ENCODE measurements at regions not wholly inside any gene's neighbourhood (a gene's known extent, or its start where the extent isn't known, plus 50 kb on each side); places are given as distances from the start of the nearest gene placed in this dataset.

- no peak overlapping the region for H3K4me3 ChIP-seq (ENCODE audit: low read depth, low read length)
- H3K4me1 ChIP-seq (ENCODE audit: control insufficient read depth, insufficient read depth, low read length), result no peaks in the 10 kb centered on the region
- H3K9me3 ChIP-seq (ENCODE audit: control insufficient read depth, insufficient read depth, low read depth, low read length), result no peaks in the 10 kb centered on the region
- TF ChIP-seq PRDM10 (tag by site-specific recombination; IDR thresholded peaks at IDR 0.05), result no peak
- no peak for TF ChIP-seq ATF2 (tag by site-specific recombination; IDR thresholded peaks at IDR 0.05; ENCODE audit: low read depth)
- no peak for TF ChIP-seq ZNF121 (tag by site-specific recombination; IDR thresholded peaks at IDR 0.05)
- no peak for TF ChIP-seq ZNF214 (tag by site-specific recombination; IDR thresholded peaks at IDR 0.05; ENCODE audit: borderline replicate concordance)
- no peak for TF ChIP-seq ZNF580 (tag by site-specific recombination; IDR thresholded peaks at IDR 0.05)
- POLR2A ChIA-PET, result no interaction called here
- CTCF ChIA-PET, result no interaction called here
- no peak overlapping the region for H3K27ac ChIP-seq (ENCODE audit: extremely low read depth, low read depth, low read length)
- H3K36me3 ChIP-seq (ENCODE audit: control insufficient read depth in 2 of 2, insufficient read depth in 1 of 2, low read length in 2 of 2), result no peaks in the 10 kb centered on the region
These were observed 352.5 kb downstream of the CDH26 start for GRCh38 chr20:60310560-60311349.

DNA sequence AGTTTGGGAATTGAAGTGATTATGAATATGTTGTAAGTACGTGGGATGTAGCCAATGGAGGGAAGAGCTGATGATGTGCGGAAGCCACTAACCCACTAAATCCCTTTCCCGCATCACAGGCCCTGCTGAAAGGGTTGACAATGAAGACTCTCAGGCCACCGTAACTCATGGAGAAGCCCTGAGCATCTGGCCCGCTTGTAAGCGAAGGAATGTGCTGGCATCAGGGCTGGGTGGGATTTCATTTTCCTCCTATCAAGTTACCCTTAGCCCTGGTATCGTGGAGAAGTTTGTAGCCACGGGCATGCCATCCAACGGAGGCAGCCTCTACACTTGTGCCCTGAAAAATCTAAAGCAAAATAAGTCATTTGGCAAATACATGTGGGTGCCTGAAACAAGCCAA is 355.0 kb downstream of the CDH26 start:
- CTCF ChIA-PET, result interaction anchor here (0.6 kb wide), 1 partner anchor 996 kb away, joined by 3 read pairs; no protein-coding TSS in a partner anchor
- no peak overlapping the region for H3K27ac ChIP-seq (ENCODE audit: extremely low read depth, low read depth, low read length)
- no peak overlapping the region for H3K4me3 ChIP-seq (ENCODE audit: low read depth, low read length)
- H3K9me3 ChIP-seq (ENCODE audit: control insufficient read depth, insufficient read depth, low read depth, low read length), result no peaks in the 10 kb centered on the region
- POLR2A ChIA-PET, result no interaction called here
- H3K36me3 ChIP-seq (ENCODE audit: control insufficient read depth in 2 of 2, insufficient read depth in 1 of 2, low read length in 2 of 2), result no peaks in the 10 kb centered on the region
- H3K4me1 ChIP-seq (ENCODE audit: control insufficient read depth, insufficient read depth, low read length), result no peaks in the 10 kb centered on the region
- TF ChIP-seq ZFP37 (tag by site-specific recombination; IDR thresholded peaks at IDR 0.05) (no peak), ZNF16 (tag by site-specific recombination; IDR thresholded peaks at IDR 0.05; ENCODE audit: low read depth) (no peak), KLF16 (tag by site-specific recombination; IDR thresholded peaks at IDR 0.05) (no peak), ZBTB6 (tag by site-specific recombination; IDR thresholded peaks at IDR 0.05) (no peak), ZNF132 (tag by site-specific recombination; IDR thresholded peaks at IDR 0.05; ENCODE audit: borderline replicate concordance) (no peak), GLIS2 (tag by site-specific recombination; IDR thresholded peaks at IDR 0.05) (no peak), SCRT2 (tag by site-specific recombination; IDR thresholded peaks at IDR 0.05) (no peak), ZNF530 (tag by site-specific recombination; IDR thresholded peaks at IDR 0.05; ENCODE audit: low read depth) (no peak), ZNF24 (tag by site-specific recombination; IDR thresholded peaks at IDR 0.05) (no peak)
- TF ChIP-seq, protein P1, sequence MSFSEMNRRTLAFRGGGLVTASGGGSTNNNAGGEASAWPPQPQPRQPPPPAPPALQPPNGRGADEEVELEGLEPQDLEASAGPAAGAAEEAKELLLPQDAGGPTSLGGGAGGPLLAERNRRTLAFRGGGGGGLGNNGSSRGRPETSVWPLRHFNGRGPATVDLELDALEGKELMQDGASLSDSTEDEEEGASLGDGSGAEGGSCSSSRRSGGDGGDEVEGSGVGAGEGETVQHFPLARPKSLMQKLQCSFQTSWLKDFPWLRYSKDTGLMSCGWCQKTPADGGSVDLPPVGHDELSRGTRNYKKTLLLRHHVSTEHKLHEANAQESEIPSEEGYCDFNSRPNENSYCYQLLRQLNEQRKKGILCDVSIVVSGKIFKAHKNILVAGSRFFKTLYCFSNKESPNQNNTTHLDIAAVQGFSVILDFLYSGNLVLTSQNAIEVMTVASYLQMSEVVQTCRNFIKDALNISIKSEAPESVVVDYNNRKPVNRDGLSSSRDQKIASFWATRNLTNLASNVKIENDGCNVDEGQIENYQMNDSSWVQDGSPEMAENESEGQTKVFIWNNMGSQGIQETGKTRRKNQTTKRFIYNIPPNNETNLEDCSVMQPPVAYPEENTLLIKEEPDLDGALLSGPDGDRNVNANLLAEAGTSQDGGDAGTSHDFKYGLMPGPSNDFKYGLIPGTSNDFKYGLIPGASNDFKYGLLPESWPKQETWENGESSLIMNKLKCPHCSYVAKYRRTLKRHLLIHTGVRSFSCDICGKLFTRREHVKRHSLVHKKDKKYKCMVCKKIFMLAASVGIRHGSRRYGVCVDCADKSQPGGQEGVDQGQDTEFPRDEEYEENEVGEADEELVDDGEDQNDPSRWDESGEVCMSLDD (tag by site-specific recombination; IDR thresholded peaks at IDR 0.05), result no peak
- TF ChIP-seq, protein P2, sequence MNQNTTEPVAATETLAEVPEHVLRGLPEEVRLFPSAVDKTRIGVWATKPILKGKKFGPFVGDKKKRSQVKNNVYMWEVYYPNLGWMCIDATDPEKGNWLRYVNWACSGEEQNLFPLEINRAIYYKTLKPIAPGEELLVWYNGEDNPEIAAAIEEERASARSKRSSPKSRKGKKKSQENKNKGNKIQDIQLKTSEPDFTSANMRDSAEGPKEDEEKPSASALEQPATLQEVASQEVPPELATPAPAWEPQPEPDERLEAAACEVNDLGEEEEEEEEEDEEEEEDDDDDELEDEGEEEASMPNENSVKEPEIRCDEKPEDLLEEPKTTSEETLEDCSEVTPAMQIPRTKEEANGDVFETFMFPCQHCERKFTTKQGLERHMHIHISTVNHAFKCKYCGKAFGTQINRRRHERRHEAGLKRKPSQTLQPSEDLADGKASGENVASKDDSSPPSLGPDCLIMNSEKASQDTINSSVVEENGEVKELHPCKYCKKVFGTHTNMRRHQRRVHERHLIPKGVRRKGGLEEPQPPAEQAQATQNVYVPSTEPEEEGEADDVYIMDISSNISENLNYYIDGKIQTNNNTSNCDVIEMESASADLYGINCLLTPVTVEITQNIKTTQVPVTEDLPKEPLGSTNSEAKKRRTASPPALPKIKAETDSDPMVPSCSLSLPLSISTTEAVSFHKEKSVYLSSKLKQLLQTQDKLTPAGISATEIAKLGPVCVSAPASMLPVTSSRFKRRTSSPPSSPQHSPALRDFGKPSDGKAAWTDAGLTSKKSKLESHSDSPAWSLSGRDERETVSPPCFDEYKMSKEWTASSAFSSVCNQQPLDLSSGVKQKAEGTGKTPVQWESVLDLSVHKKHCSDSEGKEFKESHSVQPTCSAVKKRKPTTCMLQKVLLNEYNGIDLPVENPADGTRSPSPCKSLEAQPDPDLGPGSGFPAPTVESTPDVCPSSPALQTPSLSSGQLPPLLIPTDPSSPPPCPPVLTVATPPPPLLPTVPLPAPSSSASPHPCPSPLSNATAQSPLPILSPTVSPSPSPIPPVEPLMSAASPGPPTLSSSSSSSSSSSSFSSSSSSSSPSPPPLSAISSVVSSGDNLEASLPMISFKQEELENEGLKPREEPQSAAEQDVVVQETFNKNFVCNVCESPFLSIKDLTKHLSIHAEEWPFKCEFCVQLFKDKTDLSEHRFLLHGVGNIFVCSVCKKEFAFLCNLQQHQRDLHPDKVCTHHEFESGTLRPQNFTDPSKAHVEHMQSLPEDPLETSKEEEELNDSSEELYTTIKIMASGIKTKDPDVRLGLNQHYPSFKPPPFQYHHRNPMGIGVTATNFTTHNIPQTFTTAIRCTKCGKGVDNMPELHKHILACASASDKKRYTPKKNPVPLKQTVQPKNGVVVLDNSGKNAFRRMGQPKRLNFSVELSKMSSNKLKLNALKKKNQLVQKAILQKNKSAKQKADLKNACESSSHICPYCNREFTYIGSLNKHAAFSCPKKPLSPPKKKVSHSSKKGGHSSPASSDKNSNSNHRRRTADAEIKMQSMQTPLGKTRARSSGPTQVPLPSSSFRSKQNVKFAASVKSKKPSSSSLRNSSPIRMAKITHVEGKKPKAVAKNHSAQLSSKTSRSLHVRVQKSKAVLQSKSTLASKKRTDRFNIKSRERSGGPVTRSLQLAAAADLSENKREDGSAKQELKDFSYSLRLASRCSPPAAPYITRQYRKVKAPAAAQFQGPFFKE (tag by site-specific recombination; IDR thresholded peaks at IDR 0.05; ENCODE audit: borderline replicate concordance), result no peak

Measured in HEK293 (cell line).